A673 (cell line): ENCODE measurements at regions not wholly inside any gene's neighbourhood (a gene's known extent, or its start where the extent isn't known, plus 50 kb on each side); places are given as distances from the start of the nearest gene placed in this dataset.

Experiments
- BruUV-seq: library from RNA; stranded (reverse); fragments of 400-500 nt; replicated peaks from 2 replicates; lab custom pipeline; 2021; lab: Mats Ljungman, UMichigan
- CTCF ChIA-PET: fragments of 300-600 bp; sonication (Branson Sonifier 250); formaldehyde crosslinking; loops from one replicate; lab custom pipeline; 2022; ENCODE audit warnings: antibody characterized with exemption; lab: Charles Lee
- POLR2A ChIA-PET: fragments of 300-600 bp; sonication (Branson Sonifier 250); formaldehyde crosslinking; loops from one replicate; lab custom pipeline; 2022; ENCODE audit warnings: antibody characterized with exemption; ENCODE audit not compliant: low non-redundant PET; lab: Charles Lee
- DNase-seq: peaks from one replicate; pipeline ENCODE4 v3.0.0-alpha.2; 2015; ENCODE audit warnings: low spot score
- H3K27ac ChIP-seq: fragments of 200-600 bp; sonication (generic); 2 replicates; pipeline ENCODE4 v1.5.1; 2016; ENCODE audit warnings: mixed run types, low read depth, mild to moderate bottlenecking, mixed read lengths, antibody characterized with exemption, low read length; ENCODE audit not compliant: poor library complexity, severe bottlenecking
- H3K27me3 ChIP-seq: fragments of 200-600 bp; sonication (generic); replicated peaks from 2 replicates; pipeline ENCODE4 v1.6.1; 2017; ENCODE audit warnings: mixed run types, low read depth, mild to moderate bottlenecking, mixed read lengths, antibody characterized with exemption, low read length; ENCODE audit not compliant: insufficient read depth, poor library complexity
- H3K36me3 ChIP-seq: fragments of 200-600 bp; sonication (generic); 2 replicates; pipeline ENCODE4 v1.6.1; 2016; ENCODE audit warnings: mixed run types, mild to moderate bottlenecking, mixed read lengths, antibody characterized with exemption, low read length; ENCODE audit not compliant: insufficient read depth, poor library complexity, severe bottlenecking
- H3K4me1 ChIP-seq: fragments of 200-600 bp; sonication (generic); 2 replicates; pipeline ENCODE4 v1.6.1; 2017; ENCODE audit warnings: mixed run types, mild to moderate bottlenecking, mixed read lengths, antibody characterized with exemption, low read length; ENCODE audit not compliant: insufficient read depth, poor library complexity, severe bottlenecking
- H3K4me3 ChIP-seq: fragments of 200-600 bp; sonication (generic); 2 replicates; pipeline ENCODE4 v1.5.1; 2016; ENCODE audit warnings: low read depth, mixed run types, mild to moderate bottlenecking, mixed read lengths, low read length; ENCODE audit not compliant: poor library complexity, severe bottlenecking
- H3K9me3 ChIP-seq: fragments of 200-600 bp; sonication (generic); 2 replicates; pipeline ENCODE4 v1.6.1; 2016; ENCODE audit warnings: mixed run types, low read depth, mild to moderate bottlenecking, mixed read lengths, antibody characterized with exemption, low read length; ENCODE audit not compliant: poor library complexity, severe bottlenecking
- EZH2 ChIP-seq: fragments of 200-600 bp; sonication (generic); IDR thresholded peaks from 2 replicates; pipeline ENCODE4 v1.6.1; 2017; ENCODE audit warnings: borderline replicate concordance, low read depth, mild to moderate bottlenecking, mixed read lengths, antibody characterized with exemption, low read length; ENCODE audit not compliant: poor library complexity, severe bottlenecking
- intact Hi-C: fragments of 100-400 bp; cut with micrococcal nuclease; formaldehyde crosslinking; loops from one replicate; pipeline ENCODE4 v1.10.0; 2022; ENCODE audit not compliant: unreplicated experiment
- TF ChIP-seq, protein P1 (sequence below): fragments of 300-800, 200-600 bp; sonication (generic); conservative IDR thresholded peaks from 2 replicates; pipeline ENCODE4 v1.5.1; 2017; ENCODE audit warnings: low read depth, mild to moderate bottlenecking, antibody characterized with exemption, low read length, moderate library complexity, mixed read lengths

DNA sequence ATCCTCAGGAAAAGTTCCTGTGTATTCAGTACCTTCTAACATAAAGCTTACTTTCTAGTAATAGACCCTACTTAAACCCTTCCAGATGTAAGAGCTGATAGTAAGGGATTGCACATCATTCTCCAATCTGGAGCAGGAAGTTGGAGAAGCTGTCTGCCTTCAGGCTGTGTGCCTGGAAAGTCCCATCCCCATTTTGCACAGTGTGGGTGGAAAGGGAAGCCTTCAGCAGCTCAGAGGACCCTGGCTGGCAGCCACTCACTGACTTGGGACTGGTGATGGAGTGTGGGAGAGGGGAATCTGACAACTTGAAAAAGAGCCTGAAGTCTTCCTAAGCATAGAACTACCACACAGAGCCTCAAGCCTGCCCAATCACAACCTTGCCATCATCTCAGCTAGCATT is 164.1 kb upstream of the ADO start:
- ChIA-PET POLR2A (no interaction called here), CTCF (no interaction called here)
- intact Hi-C loops = no loop called here
- TF ChIP-seq EZH2 = no peak
- TF ChIP-seq, protein P1, sequence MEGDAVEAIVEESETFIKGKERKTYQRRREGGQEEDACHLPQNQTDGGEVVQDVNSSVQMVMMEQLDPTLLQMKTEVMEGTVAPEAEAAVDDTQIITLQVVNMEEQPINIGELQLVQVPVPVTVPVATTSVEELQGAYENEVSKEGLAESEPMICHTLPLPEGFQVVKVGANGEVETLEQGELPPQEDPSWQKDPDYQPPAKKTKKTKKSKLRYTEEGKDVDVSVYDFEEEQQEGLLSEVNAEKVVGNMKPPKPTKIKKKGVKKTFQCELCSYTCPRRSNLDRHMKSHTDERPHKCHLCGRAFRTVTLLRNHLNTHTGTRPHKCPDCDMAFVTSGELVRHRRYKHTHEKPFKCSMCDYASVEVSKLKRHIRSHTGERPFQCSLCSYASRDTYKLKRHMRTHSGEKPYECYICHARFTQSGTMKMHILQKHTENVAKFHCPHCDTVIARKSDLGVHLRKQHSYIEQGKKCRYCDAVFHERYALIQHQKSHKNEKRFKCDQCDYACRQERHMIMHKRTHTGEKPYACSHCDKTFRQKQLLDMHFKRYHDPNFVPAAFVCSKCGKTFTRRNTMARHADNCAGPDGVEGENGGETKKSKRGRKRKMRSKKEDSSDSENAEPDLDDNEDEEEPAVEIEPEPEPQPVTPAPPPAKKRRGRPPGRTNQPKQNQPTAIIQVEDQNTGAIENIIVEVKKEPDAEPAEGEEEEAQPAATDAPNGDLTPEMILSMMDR = no peak
- H3K27ac ChIP-seq = no peak overlapping the region
- BruUV-seq = no TSS peak
- DNase-seq = peak; percentile 59
- H3K9me3 ChIP-seq = no peaks in the 10 kb centered on the region
- no peaks in the 10 kb centered on the region for H3K36me3 ChIP-seq
- H3K4me1 ChIP-seq = no peaks in the 10 kb centered on the region
- no peaks in the 10 kb centered on the region for H3K27me3 ChIP-seq
- H3K4me3 ChIP-seq = no peak overlapping the region

DNA sequence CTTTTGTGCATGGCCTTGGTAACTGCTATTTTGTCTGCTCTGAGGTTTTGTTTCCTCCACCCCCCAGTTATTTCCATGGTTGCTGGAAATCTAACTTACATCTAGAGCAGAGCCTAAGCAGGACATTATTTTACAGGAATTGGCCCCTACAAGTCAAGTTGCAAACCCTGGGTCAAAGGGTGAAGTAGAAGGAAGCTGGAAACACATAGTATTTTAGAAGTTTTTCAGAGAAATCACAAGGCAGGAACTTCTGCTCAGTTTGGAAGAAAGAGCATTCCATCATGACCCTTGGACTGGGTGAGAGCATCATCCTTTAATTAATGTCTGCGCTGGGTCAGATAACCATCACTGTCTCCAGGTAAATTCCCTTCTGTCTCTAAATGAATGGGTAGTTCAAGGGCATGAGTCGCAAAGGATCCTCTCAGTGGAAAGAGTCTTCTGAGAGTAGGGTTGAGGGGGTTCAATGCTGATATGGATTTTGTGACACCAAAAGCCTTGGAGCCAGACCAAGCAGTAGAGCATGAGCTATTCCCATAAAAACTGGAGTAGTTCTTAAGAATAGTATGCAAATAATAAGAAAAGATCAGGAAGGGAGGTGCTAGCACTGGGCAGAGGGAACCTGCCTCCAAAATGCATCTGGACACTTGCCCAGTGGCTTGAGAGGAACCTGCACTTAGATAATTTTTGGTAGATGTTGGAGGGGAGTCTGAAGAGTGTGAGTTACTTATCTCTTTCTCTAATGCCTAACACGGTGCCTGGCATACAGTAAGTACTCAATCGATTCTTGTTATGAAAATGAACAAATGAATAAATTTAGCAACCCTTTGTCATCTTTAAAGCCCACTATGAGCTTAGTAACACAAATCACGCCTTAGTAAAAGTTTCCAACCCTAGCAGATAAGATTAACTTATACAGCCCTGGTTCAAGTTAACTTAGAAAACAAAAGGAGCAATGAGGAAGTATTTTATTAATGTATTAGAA is 160.6 kb upstream of the ADO start:
- no peak for DNase-seq
- H3K4me3 ChIP-seq = no peak overlapping the region
- TF ChIP-seq, protein P1 = no peak
- no peak for TF ChIP-seq EZH2
- ChIA-PET CTCF (no interaction called here), POLR2A (no interaction called here)
- no peaks in the 10 kb centered on the region for H3K9me3 ChIP-seq
- H3K27me3 ChIP-seq = no peaks in the 10 kb centered on the region
- H3K36me3 ChIP-seq = no peaks in the 10 kb centered on the region
- H3K27ac ChIP-seq = no peak overlapping the region
- H3K4me1 ChIP-seq = no peaks in the 10 kb centered on the region
- no TSS peak for BruUV-seq
- intact Hi-C loops = no loop called here

DNA sequence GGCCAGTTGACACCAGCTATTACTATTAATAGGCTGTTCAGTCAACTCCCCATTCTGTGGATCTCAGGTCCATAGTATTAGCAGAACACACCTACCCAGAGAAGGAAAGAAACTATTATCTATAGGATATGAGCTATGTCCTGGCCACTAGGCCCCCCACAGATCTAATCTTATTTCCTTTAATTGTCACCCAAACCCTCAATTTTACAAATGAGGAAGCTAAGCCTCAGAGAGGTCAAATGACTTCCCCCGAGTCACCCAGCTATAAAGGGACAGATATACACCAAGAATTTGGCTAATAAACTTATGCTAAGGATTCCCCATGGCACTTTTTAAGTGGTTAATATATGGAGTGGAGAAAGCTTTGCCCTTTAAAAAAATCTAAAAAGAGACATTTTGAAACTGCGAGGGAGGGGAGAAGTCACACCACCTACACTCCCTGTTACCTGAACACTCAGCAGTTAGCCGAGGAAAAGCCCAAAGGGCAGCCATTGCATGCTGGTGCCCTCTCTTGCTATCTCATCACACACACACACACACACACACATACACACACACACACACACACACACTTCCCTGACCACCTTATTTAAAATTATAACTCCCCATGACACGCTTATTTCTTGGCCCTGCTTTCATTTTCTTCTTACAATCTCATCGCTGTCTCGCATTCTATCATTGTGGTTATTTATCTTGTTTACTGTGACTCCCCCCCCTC is 157.0 kb upstream of the ADO start:
- TF ChIP-seq EZH2 = no peak
- TF ChIP-seq, protein P1 = no peak
- intact Hi-C loops = no loop called here
- CTCF ChIA-PET = no interaction called here
- H3K4me3 ChIP-seq = no peak overlapping the region
- no peaks in the 10 kb centered on the region for H3K27me3 ChIP-seq
- H3K9me3 ChIP-seq = no peaks in the 10 kb centered on the region
- DNase-seq = no peak
- POLR2A ChIA-PET = no interaction called here
- BruUV-seq = no TSS peak
- H3K36me3 ChIP-seq = no peaks in the 10 kb centered on the region
- H3K27ac ChIP-seq = no peak overlapping the region
- H3K4me1 ChIP-seq = no peaks in the 10 kb centered on the region
